T-helper 2 cell treated with Interferon-gamma antibody and Interleukin-4, amounts not matched to agents 100 ng/mL and 5 ng/mL, for 36 hours (primary cell): ENCODE measurements at regions not wholly inside any gene's neighbourhood (a gene's known extent, or its start where the extent isn't known, plus 50 kb on each side); places are given as distances from the start of the nearest gene placed in this dataset.
"Not testable (repeated sequence)": the region's sequence is repeated elsewhere in the genome, so short reads cannot be mapped to it uniquely, and the experiment has no call there.

Experiments used
- intact Hi-C: fragments of 100-400 bp; cut with micrococcal nuclease; formaldehyde crosslinking; loops from one replicate; pipeline ENCODE4 v1.15.1; 2023

- intact Hi-C loops, result no loop called here
Observed at GRCh38 chr22:48734961-48735360, 1092.7 kb downstream of the BRD1 start.

DNA sequence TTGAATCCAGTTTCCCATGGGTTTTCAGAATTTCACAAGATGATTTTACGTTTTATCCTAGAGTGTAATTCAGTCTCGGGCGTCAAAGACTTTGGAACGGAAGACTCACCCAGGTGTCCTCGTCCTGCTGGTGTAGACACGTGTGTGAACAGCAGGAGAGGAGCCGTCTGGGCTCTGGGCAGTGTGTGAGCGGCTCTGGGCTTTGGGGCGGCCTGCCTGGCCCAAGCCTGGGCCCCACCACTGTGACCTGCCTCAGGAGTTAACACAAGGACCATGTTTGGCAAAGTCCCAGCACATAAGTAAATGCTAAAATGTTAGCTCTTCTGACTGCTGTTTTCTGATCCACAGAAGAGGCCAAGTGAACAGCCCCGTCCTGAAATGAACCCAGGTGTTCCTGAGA lies 1093.3 kb downstream of the BRD1 start:
- intact Hi-C loops, result no loop called here

DNA sequence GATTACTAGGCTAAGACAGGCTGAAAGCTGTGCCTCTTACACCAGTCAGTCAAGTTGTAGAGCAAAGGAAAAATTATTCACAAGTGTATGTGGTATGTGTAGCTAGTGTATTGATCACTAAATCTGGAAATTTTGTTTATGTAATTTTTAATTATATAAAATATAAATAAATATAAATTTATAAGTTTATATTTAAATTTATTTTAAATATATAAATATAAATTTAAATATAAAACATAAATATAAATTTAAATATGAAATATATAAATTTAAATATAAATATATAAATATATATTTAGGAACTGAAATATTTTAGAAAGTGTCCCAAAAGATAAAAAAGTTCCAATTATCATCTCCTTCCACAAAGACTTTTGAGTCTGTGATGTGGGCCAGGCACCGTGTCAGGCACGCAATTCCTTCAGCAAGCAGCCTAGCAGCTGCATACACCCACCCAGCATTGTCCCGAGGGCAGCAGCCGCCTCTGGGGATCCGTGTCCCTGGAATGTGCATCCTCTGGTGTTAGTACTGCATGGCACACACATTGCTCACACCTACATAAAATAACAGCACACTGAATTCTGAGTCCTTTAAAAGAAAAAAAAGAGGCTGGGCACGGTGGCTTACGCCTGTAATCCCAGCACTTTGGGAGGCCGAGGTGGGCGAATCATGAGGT lies 1098.0 kb downstream of the BRD1 start:
- intact Hi-C loops, result no loop called here

GRCh38 chr22:48727454-48728058 lies 1100.1 kb downstream of the BRD1 start:
- intact Hi-C loops, result no loop called here

DNA sequence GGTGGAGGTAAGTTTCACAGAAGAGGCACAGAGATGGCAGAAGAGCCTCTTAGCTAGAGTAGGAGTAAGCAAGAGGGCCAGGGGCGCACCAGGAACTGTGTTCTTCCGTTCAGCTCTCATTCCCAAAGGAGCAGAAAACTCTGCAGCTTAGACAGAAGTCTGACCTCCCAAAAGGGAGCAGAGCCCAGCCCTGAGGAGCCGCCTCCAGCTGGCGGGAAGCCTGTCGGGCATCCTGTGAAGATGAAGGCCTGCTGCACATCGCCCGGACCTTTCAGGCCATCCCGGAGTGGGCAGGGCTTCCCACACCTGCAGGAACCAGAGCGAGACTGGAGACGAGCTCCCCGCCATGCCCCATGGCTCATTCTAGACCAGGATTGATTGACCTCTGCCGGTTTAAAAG lies 1102.8 kb downstream of the BRD1 start:
- intact Hi-C loops, result no loop called here

DNA sequence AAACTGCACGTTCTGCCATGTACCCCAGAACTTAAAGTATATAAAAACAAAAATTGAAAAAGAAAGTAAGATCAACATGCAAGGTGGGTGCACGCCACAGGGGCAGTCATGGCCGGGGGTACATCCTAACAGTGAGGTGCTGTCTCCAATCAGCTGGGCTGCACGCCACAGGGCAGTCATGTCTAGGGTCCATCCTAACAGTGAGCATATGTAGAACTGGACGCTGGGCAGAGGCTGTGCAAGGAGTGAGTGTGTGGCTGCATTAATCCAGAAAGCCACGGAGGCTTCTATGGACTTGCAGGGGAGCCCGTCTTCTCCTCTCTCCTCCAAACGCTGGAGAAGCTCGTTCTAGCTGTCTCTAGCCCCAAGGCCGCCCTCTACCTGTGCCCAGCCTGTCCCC lies 1105.0 kb downstream of the BRD1 start:
- intact Hi-C loops, result no loop called here

DNA sequence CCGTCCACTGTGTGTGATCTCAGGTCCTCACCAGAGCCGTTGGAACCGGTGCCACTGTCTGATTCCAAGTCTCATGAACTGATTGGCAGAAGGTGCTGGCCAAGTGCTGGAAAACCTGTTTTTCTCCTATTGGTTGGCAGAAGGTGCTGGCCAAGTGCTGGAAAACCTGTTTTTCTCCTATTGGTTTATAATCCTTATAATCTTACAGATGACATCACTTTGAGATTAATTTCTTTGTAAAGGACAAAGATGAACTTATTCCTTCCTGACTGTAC lies 1106.3 kb downstream of the BRD1 start:
- intact Hi-C loops, result no loop called here

- intact Hi-C loops, result no loop called here
Observed at GRCh38 chr22:48720662-48721394, 1106.8 kb downstream of the BRD1 start.

DNA sequence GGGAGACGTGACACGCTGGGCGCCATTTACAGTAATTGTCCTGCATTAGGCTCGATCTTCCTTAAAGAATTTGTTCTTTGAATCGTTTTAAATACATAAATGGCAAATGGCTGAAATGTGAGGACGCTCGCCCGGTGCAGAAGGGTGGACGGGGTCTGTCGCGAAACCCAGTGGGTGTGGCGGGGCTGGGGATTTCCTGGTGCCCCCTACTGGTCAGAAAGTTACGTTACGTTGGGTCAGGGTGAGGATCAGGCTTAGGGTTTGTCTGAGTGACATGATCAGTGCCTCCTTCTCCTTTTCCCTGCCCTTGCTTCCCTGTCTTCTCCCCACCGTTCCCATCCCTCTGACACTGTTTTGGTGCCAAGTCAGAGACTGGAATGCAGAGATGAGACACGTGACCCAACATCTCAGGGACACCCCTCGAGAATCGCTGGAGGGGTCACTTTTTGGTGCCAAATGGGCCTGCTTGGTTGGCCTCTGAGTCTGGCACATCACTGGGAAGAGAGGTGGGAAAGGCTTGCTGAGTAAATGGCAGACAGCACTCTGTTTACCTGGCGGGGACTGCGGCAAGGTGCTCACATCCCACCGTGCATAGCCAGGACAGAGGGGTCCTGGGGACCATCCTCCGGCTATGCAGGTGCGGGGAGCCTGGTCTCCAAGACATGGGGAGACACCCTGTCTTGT lies 1107.6 kb downstream of the BRD1 start:
- intact Hi-C loops, result no loop called here

DNA sequence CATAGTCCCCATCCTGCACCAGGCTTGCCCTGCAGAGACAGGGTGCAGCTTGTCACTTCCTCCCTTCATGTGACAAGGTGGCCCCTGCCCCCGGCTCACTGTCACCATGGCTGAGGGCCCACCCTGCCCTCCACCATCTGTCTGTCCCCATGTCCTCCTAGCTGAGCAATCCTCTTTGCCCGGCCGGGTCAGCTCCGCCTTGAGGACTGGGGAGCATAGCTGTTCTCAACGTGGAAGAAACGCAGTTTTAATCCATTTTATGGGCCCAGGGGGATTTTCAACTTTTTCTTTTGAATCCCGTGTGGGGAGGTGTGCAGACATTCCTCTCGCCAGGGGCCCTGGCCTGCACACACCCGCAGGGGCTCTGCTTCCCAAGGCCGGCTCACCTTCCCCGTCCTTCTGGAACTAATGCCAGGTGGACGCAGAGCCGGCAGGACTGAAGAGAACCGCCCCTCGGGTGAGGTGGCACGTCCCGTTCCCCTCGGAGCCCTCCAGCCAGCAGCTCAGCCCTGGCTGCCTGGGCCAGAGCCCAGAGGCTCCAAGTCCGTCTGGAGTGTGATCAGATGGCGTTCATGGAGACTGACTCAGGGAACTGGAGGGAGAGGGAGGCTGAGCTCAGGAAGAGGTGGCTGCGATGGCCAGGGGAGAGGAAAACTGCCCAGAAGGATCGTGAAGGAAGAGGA lies 1108.7 kb downstream of the BRD1 start:
- intact Hi-C loops, result no loop called here

- intact Hi-C loops, result no loop called here
Observed at GRCh38 chr22:48717883-48718817, 1109.5 kb downstream of the BRD1 start.

DNA sequence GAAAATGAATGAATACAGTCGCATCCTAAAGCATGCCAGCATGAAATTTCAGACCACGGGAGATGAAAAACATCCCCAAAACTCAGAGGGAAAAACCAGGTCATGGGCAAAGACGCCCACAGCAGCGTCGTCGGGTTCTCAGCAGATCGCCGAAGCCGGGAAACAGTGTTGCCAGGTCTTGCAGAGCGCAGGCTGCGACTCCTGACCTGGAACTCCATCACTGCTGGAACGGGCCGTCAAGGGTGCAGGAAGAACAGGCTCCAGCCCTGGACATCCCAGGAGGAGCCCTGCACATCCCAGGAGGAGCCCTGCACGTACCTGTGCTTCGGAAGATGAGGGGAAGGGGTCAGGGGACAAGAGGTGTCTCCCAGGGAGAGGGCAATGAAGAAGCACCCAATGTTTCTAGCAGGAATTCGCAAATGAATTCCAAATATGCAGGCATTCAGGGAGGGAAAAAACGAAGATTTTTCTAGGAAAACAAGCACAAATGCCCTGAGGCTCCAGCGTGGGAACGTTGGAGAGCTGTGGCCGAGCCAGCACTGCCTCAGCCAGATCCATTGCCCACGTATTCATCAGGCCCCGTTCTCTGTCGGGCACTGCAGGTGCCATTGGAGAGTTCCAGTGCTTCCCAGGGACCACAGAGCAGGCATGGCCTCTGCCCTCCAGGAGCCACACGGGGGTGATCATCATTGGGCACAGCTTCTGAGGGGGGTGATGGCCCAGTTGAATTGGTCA lies 1110.4 kb downstream of the BRD1 start:
- intact Hi-C loops, result no loop called here

DNA sequence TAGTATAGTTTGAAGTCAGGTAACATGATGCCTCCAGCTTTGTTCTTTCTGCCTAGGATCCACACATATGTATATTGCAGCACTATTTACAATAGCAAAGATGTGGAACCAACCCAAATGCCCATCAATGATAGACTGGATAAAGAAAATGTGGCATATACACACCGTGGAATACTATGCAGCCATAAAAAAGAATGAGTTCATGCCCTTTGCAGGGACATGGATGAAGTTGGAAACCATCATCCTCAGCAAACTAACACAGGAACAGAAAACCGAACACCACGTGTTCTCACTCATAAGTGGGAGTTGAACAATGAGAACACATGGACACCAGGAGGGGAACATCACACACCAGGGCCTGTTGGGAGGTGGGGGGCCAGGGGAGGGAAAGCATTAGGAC lies 1111.5 kb downstream of the BRD1 start:
- intact Hi-C loops, result not testable (repeated sequence)

- intact Hi-C loops, result no loop called here
Observed at GRCh38 chr22:48715511-48715910, 1112.2 kb downstream of the BRD1 start.

- intact Hi-C loops, result no loop called here
Observed at GRCh38 chr22:48714231-48714630, 1113.4 kb downstream of the BRD1 start.

GRCh38 chr22:48713272-48714205 lies 1114.1 kb downstream of the BRD1 start:
- intact Hi-C loops, result no loop called here

DNA sequence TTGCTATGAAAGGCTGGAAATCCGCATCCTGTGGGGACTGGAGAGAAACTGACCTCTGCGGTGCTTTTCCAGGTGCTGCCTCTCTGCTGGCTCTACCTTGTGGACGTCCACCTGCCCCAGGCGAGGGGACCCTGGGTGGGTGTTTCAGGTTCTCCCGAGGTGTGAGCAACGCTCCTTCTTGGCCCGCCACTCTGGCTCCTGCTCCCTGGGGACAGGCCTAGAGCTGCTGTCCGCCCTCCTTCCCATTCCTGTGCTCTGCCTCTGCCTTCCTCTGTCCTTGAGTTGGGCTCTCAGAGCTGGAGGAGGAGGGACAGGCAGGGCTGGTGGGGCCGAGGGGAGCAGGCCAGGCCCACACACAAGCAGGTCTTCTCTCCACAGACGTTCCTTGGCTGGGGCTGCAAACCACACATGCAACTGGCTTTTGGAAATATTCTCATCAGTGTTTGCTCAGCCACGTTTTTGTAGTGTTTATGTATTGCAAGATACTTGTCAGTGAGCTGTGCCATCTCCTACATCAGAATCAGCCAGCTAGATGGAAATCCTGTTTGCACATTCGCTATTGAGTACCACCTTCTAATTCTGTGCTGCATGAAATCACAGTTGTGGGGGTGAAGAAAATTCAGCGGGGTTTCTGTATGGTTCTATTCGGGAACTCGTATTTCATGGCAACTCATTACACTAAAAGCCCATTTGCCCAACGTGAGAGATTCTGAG lies 1115.0 kb downstream of the BRD1 start:
- intact Hi-C loops, result no loop called here

DNA sequence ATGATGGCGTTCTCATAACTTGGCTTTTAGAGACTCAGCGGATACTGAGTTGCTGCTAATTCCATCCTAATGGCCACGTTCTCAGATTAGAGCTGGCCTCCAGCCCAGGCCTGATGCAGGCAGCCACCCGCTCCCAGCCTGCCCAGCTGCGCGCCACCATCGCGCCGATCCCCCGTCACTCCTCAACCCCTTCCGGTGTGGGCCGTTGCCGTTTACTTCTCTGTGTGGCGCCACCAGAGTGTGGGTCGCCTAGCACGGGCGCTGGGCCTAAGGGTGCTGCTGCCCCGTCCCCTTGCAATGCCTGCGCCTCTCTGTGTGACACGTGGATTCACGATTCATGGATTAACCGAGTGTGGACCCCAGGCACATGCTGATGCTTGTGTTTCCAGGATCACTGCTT lies 1116.0 kb downstream of the BRD1 start:
- intact Hi-C loops, result no loop called here
